ENCODE measurements at regions not wholly inside any gene's neighbourhood (a gene's known extent, or its start where the extent isn't known, plus 50 kb on each side); places are given as distances from the start of the nearest gene placed in this dataset.

DNA sequence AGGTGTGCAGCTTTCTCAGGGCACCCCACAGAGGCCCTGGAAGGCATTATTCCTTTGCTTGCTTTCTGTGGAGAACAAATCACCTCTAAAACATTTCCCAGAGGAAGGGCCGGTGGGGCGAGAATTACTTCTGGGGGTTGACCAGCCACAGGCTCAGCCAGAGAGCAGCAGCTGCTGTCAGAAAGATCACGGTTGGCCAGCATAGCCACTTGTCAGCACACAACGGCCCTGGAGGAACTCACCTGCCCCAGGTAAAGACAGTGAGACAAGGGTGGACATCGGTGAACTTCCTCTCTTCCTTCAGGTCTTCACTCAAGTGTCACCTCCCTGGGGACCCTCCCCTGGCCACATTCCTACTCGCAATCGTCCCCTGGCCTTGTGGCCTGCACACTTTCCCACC, 69.5 kb upstream of the CLDN14 start:
- no peak for TF ChIP-seq CTCF (conservative IDR thresholded peaks at IDR 0.05)
- no peak overlapping the region for H3K27ac ChIP-seq

- H3K27ac ChIP-seq: no peak overlapping the region
- no peak for TF ChIP-seq CTCF (conservative IDR thresholded peaks at IDR 0.05)
Observed at GRCh38 chr21:36550761-36551160, 70.8 kb upstream of the CLDN14 start.

GRCh38 chr21:36551321-36551720, 71.4 kb upstream of the CLDN14 start:
- no peak overlapping the region for H3K27ac ChIP-seq

DNA sequence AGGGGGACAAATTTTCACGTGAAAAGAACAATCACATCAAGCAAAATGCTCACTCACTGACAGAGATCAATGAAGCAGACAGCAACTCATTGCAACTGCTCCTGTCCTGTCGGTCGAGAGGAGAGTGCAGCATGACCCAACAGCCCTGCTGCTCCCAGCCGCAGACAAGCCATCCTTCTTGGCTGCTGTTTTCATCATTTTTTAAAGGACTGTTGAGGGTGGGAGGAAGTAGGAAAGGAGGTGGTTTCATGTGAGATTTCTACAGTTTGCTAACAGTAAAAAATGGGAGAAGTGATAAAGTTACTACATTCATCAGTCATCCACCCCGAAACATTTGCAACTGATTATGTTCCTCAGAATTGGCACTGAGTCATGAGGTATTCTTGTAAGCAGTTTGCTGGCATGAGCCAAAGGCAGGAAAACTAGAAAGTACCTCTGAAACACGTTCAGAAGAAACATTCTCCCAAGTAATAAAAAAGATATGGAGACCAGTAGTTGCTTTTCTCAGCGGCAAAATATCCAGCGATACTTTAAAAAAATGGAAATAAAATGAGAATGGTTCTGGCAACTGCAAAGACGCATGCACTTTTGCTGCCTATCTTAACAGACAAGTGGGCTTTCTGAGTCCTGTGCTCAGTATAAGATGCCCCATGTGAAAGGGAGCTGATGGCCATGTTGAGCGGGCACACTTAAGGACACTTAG, 72.0 kb upstream of the CLDN14 start:
- no peak for TF ChIP-seq CTCF (conservative IDR thresholded peaks at IDR 0.05)
- H3K27ac ChIP-seq: no peak overlapping the region

More at GRCh38 chr21:36551321-36551720, 71.4 kb upstream of the CLDN14 start:
- no peak for TF ChIP-seq CTCF (conservative IDR thresholded peaks at IDR 0.05)

- no peak for TF ChIP-seq CTCF (conservative IDR thresholded peaks at IDR 0.05)
- no peak overlapping the region for H3K27ac ChIP-seq
Observed at GRCh38 chr21:36552434-36552785, 72.5 kb upstream of the CLDN14 start.

- no peak for TF ChIP-seq CTCF (conservative IDR thresholded peaks at IDR 0.05)
- H3K27ac ChIP-seq: no peak overlapping the region
Observed at GRCh38 chr21:36553406-36553805, 73.5 kb upstream of the CLDN14 start.

GRCh38 chr21:36554411-36555157, 74.7 kb upstream of the CLDN14 start:
- H3K27ac ChIP-seq: no peak overlapping the region

More at GRCh38 chr21:36554411-36555157, 74.7 kb upstream of the CLDN14 start:
- no peak for TF ChIP-seq CTCF (conservative IDR thresholded peaks at IDR 0.05)
